Endothelial cell of umbilical vein (primary cell): ENCODE measurements at regions not wholly inside any gene's neighbourhood (a gene's known extent, or its start where the extent isn't known, plus 50 kb on each side); places are given as distances from the start of the nearest gene placed in this dataset.

Experiments
- BruUV-seq: library from RNA; stranded (reverse); fragments of 400-500 nt; replicated peaks from 2 replicates; lab custom pipeline; 2021; lab: Mats Ljungman, UMichigan
- CTCF ChIA-PET: fragments of 300-600, 350-600 bp; sonication (Branson Sonifier 250); formaldehyde crosslinking; loops from one replicate; lab custom pipeline; 2021; ENCODE audit warnings: antibody characterized with exemption, inconsistent platforms; lab: Charles Lee
- POLR2A ChIA-PET: fragments of 300-600, 350-600 bp; sonication (Branson Sonifier 250); formaldehyde crosslinking; loops from one replicate; lab custom pipeline; 2021; ENCODE audit warnings: antibody characterized with exemption, inconsistent platforms; lab: Charles Lee
- DNase-seq: peaks from one replicate; pipeline ENCODE4 v3.0.0-alpha.2; 2011; ENCODE audit warnings: low read depth, low spot score
- FAIRE-seq: peaks from 2 replicates; lab custom pipeline; 2011; peaks lifted over from hg19 to GRCh38; lab: Jason Lieb, UNC
- H2AFZ ChIP-seq: 2 replicates; pipeline ENCODE4 v1.6.0; 2012; ENCODE audit warnings: low read depth, low read length, control low read depth, inconsistent platforms
- H3K27ac ChIP-seq: 2 replicates; pipeline ENCODE4 v1.5.1; 2011; ENCODE audit warnings: low read depth, mild to moderate bottlenecking, control low read depth, low read length, moderate library complexity; ENCODE audit not compliant: insufficient read depth
- H3K27me3 ChIP-seq, 2 experiments: 2 replicates each; pipeline versions ENCODE4 v1.6.0 to v1.6.1; 2011; ENCODE audit warnings: low read length in 2 of 2, mixed read lengths in 1 of 2; ENCODE audit not compliant: control insufficient read depth in 2 of 2, insufficient read depth in 2 of 2
- H3K36me3 ChIP-seq, 2 experiments: 2 replicates in 1 of 2; 3 replicates in 1 of 2; pipeline ENCODE4 v1.5.1; 2011; ENCODE audit warnings: low read length in 2 of 2, mild to moderate bottlenecking in 1 of 2, moderate library complexity in 1 of 2; ENCODE audit not compliant: control insufficient read depth in 2 of 2, insufficient read depth in 2 of 2; ENCODE audit errors: extremely low read depth in 1 of 2
- H3K4me1 ChIP-seq: 3 replicates; pipeline ENCODE4 v1.5.1; 2011; ENCODE audit warnings: mild to moderate bottlenecking, low read length; ENCODE audit not compliant: control insufficient read depth, insufficient read depth; ENCODE audit errors: extremely low read depth
- H3K4me2 ChIP-seq: 2 replicates; pipeline ENCODE4 v1.6.1; 2011; ENCODE audit warnings: low read length, control low read depth, mixed read lengths; ENCODE audit not compliant: insufficient read depth
- H3K4me3 ChIP-seq, 3 experiments: fragments of 200-600 bp in 1 of 3; sonication (generic), shearing (Covaris generic) in 1 of 3; replicated peaks in 1 of 3; 2 replicates each; pipeline ENCODE4 v1.5.1; 2011 to 2016; ENCODE audit warnings: control low read depth in 3 of 3, low read length in 3 of 3, mild to moderate bottlenecking in 2 of 3, inconsistent platforms in 1 of 3, low read depth in 1 of 3, moderate library complexity in 1 of 3; ENCODE audit not compliant: insufficient read depth in 1 of 3
- H3K79me2 ChIP-seq: 2 replicates; pipeline ENCODE4 v1.6.0; 2012; ENCODE audit warnings: low read length, inconsistent platforms; ENCODE audit not compliant: control insufficient read depth, insufficient read depth
- H3K9ac ChIP-seq: replicated peaks from 2 replicates; pipeline ENCODE3; 2011; ENCODE audit warnings: low read length, control low read depth; ENCODE audit not compliant: insufficient read depth; ENCODE audit errors: extremely low read depth
- H3K9me1 ChIP-seq: replicated peaks from 3 replicates; pipeline ENCODE4 v1.6.0; 2011; ENCODE audit warnings: mild to moderate bottlenecking, low read length; ENCODE audit not compliant: control insufficient read depth, insufficient read depth; ENCODE audit errors: extremely low read depth
- H3K9me3 ChIP-seq: replicated peaks from 2 replicates; pipeline ENCODE4 v1.5.1; 2012; ENCODE audit warnings: low read length, inconsistent platforms; ENCODE audit not compliant: control insufficient read depth, insufficient read depth
- H4K20me1 ChIP-seq: replicated peaks from 2 replicates; pipeline ENCODE3; 2011; ENCODE audit warnings: mild to moderate bottlenecking, low read length; ENCODE audit not compliant: control insufficient read depth, insufficient read depth; ENCODE audit errors: extremely low read depth
- CTCF ChIP-seq, 2 donors: IDR thresholded peaks; 1 replicate in 1 of 2; 2 replicates in 1 of 2; pipeline ENCODE4 v1.5.1; 2011; ENCODE audit warnings: low read length in 2 of 2, mild to moderate bottlenecking in 2 of 2, moderate library complexity in 2 of 2, control low read depth in 1 of 2, inconsistent platforms in 1 of 2, low read depth in 1 of 2; ENCODE audit not compliant: insufficient read depth in 1 of 2; ENCODE audit errors: extremely low read depth in 1 of 2
- EZH2 ChIP-seq: IDR thresholded peaks from 2 replicates; pipeline ENCODE4 v1.6.1; 2012; ENCODE audit warnings: borderline replicate concordance, low read depth, mild to moderate bottlenecking, moderate library complexity, low read length, inconsistent platforms; ENCODE audit not compliant: severe bottlenecking
- FOS ChIP-seq: IDR thresholded peaks from 2 replicates; pipeline ENCODE4 v1.6.1; 2011; ENCODE audit warnings: mild to moderate bottlenecking, low read length, moderate library complexity, borderline replicate concordance; ENCODE audit not compliant: insufficient read depth
- GATA2 ChIP-seq: IDR thresholded peaks from 2 replicates; pipeline ENCODE4 v1.7.0; 2011; ENCODE audit warnings: low read depth, mild to moderate bottlenecking, moderate library complexity, mixed read lengths, low read length; ENCODE audit not compliant: insufficient read length, insufficient read depth
- JUN ChIP-seq: IDR thresholded peaks from 2 replicates; pipeline ENCODE4 v1.6.1; 2011; ENCODE audit warnings: borderline replicate concordance, low read depth; ENCODE audit not compliant: insufficient read length, insufficient read depth
- MAX ChIP-seq: IDR thresholded peaks from 2 replicates; pipeline ENCODE4 v1.6.1; 2011; ENCODE audit not compliant: insufficient read depth, insufficient read length
- MYC ChIP-seq: IDR thresholded peaks from one replicate; pipeline ENCODE4 v1.6.1; 2011; ENCODE audit warnings: mild to moderate bottlenecking, low read depth, low read length
- POLR2A ChIP-seq: IDR thresholded peaks from 2 replicates; pipeline ENCODE4 v1.6.1; 2012; ENCODE audit warnings: low read depth, mild to moderate bottlenecking, control low read depth, low read length
- POLR2AphosphoS5 ChIP-seq: IDR thresholded peaks from 2 replicates; pipeline ENCODE4 v1.6.1; 2012; ENCODE audit warnings: low read depth, mild to moderate bottlenecking, control low read depth, low read length, moderate library complexity; ENCODE audit not compliant: insufficient read depth
- dilution Hi-C: fragments of 300-500 bp; cut with MboI; formaldehyde crosslinking; loops from one replicate; pipeline ENCODE4 v1.15.0; 2019; ENCODE audit warnings: low sequenced_read_pairs; ENCODE audit not compliant: extremely low pct_ligation_motif_present
- intact Hi-C: fragments of 100-400 bp; cut with micrococcal nuclease; formaldehyde crosslinking; loops from one replicate; pipeline ENCODE4 v1.10.0; 2022

- Histone ChIP-seq H3K9me1 (no peaks in the 10 kb centered on the region), H3K27me3 (no peaks in the 10 kb centered on the region), H4K20me1 (no peaks in the 10 kb centered on the region), H2AFZ (no peak overlapping the region), H3K9me3 (no peaks in the 10 kb centered on the region), H3K27ac (no peak overlapping the region), H3K4me3 (no peak overlapping the region), H3K4me1 (peaks cover 30% of the 10 kb centered on the region), H3K79me2 (no peaks in the 10 kb centered on the region), H3K36me3 (no peaks in the 10 kb centered on the region), H3K4me2 (no peak overlapping the region), H3K9ac (no peak overlapping the region)
- no peak for DNase-seq
- POLR2A ChIA-PET = no interaction called here
- no peak for FAIRE-seq
- intact Hi-C loops = loop anchor here (10.0 kb wide), 1 partner anchor 119 kb away; no protein-coding TSS in a partner anchor
- dilution Hi-C loops = no loop called here
- no TSS peak for BruUV-seq
- CTCF ChIA-PET = no interaction called here
- no peak for TF ChIP-seq MYC
- TF ChIP-seq CTCF (IDR thresholded peaks at IDR 0.05; ENCODE audit: extremely low read depth in 1 of 2, insufficient read depth in 1 of 2, low read depth in 1 of 2, low read length in 2 of 2) = no peak
- TF ChIP-seq FOS = no peak
- TF ChIP-seq POLR2AphosphoS5 = no peak
- TF ChIP-seq JUN = no peak
- TF ChIP-seq EZH2 = no peak
- no peak for TF ChIP-seq MAX
- no peak for TF ChIP-seq GATA2
- no peak for TF ChIP-seq POLR2A
These were observed 60.8 kb upstream of the RNF152 start for GRCh38 chr18:61953641-61954040.
